DOHH2 (cell line): ENCODE measurements at regions not wholly inside any gene's neighbourhood (a gene's known extent, or its start where the extent isn't known, plus 50 kb on each side); places are given as distances from the start of the nearest gene placed in this dataset.

ENCODE experiments used
- H3F3A ChIP-seq: fragments of 200-600 bp; sonication (generic), shearing (Covaris generic); 2 replicates; pipeline ENCODE4 v1.6.0; 2016; ENCODE audit warnings: antibody characterized with exemption, mild to moderate bottlenecking; ENCODE audit not compliant: control insufficient read depth, insufficient read depth
- H3K27ac ChIP-seq: fragments of 200-600 bp; sonication (generic); 2 replicates; pipeline ENCODE4 v1.5.1; 2014; ENCODE audit warnings: low read depth, mild to moderate bottlenecking, low read length, moderate library complexity
- H3K27me3 ChIP-seq: fragments of 200-600 bp; sonication (generic); 2 replicates; pipeline ENCODE4 v1.6.1; 2014; ENCODE audit warnings: mild to moderate bottlenecking, low read length, mixed read lengths; ENCODE audit not compliant: control insufficient read depth
- H3K36me3 ChIP-seq: fragments of 200-600 bp; sonication (generic); 2 replicates; pipeline ENCODE4 v1.6.1; 2014; ENCODE audit warnings: mild to moderate bottlenecking, low read length, moderate library complexity, mixed read lengths; ENCODE audit not compliant: control insufficient read depth
- H3K4me1 ChIP-seq: fragments of 200-600 bp; sonication (generic); 2 replicates; pipeline ENCODE4 v1.6.1; 2014; ENCODE audit warnings: mild to moderate bottlenecking, low read length, mixed read lengths; ENCODE audit not compliant: control insufficient read depth
- H3K4me2 ChIP-seq: fragments of 200-600 bp; sonication (generic); 2 replicates; pipeline ENCODE4 v1.6.0; 2014; ENCODE audit warnings: mild to moderate bottlenecking, low read length, moderate library complexity
- H3K4me3 ChIP-seq: fragments of 200-600 bp; sonication (generic); 2 replicates; pipeline ENCODE4 v1.5.1; 2014; ENCODE audit warnings: mild to moderate bottlenecking, low read length, mixed read lengths
- H3K79me2 ChIP-seq: fragments of 200-600 bp; sonication (generic); 2 replicates; pipeline ENCODE4 v1.6.1; 2014; ENCODE audit warnings: mild to moderate bottlenecking, low read length, mixed read lengths; ENCODE audit not compliant: control insufficient read depth
- H3K9me2 ChIP-seq: fragments of 200-600 bp; sonication (generic); replicated peaks from 2 replicates; pipeline ENCODE4 v1.6.1; 2014; ENCODE audit warnings: mild to moderate bottlenecking, low read length, mixed read lengths; ENCODE audit not compliant: control insufficient read depth
- H3K9me3 ChIP-seq: fragments of 200-600 bp; sonication (generic); 2 replicates; pipeline ENCODE4 v1.6.1; 2014; ENCODE audit warnings: antibody characterized with exemption, low read length, mixed read lengths; ENCODE audit not compliant: control insufficient read depth, insufficient read depth
- H4K20me1 ChIP-seq: fragments of 200-600 bp; sonication (generic); 2 replicates; pipeline ENCODE4 v1.6.0; 2014; ENCODE audit warnings: low read depth, mild to moderate bottlenecking, antibody characterized with exemption, low read length, moderate library complexity; ENCODE audit not compliant: control insufficient read depth, insufficient read depth
- CTCF ChIP-seq: fragments of 200-600 bp; sonication (generic); IDR thresholded peaks from one replicate; pipeline ENCODE4 v1.5.1; 2014; ENCODE audit warnings: antibody characterized with exemption, mild to moderate bottlenecking, low read depth, low read length; ENCODE audit not compliant: poor library complexity, severe bottlenecking
- EZH2phosphoT487 ChIP-seq: fragments of 200-600 bp; sonication (generic); IDR thresholded peaks from 2 replicates; pipeline ENCODE4 v1.6.1; 2017; ENCODE audit warnings: borderline replicate concordance, mild to moderate bottlenecking, antibody characterized with exemption, low read length, moderate library complexity, mixed read lengths

DNA sequence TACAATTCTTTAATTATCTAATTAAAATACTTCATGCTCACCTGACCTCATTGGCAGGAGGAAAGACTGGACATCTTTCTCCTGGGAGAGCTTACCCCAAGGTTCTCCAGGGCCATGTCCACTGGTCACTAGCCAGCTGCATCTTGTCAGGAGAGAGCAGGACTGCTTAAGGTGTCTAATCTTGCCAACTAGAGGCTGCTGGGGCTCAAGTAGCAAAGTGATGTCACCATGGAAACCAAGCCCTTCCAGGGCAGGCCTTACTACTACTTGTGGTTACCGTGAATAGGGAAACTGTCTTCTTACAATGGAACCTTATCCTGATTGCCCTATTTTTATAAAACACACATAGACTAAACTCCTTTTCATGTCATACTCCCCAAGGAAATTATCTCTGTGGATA is 376.4 kb downstream of the SNAPC1 start:
- Histone ChIP-seq H4K20me1 (no peaks in the 10 kb centered on the region), H3K4me3 (no peak overlapping the region), H3K27me3 (peaks cover 8% of the 10 kb centered on the region; the same call in 1 of the 2 replicates), H3K4me1 (no peaks in the 10 kb centered on the region), H3K9me3 (no peaks in the 10 kb centered on the region), H3K4me2 (no peak overlapping the region), H3K27ac (no peak overlapping the region), H3K9me2 (no peaks in the 10 kb centered on the region), H3K79me2 (no peaks in the 10 kb centered on the region), H3K36me3 (no peaks in the 10 kb centered on the region), H3F3A (no peaks in the 10 kb centered on the region)
- TF ChIP-seq EZH2phosphoT487 = no peak
- no peak for TF ChIP-seq CTCF

GRCh38 chr14:62141139-62141538 is 378.9 kb downstream of the SNAPC1 start:
- no peaks in the 10 kb centered on the region for H3K79me2 ChIP-seq
- no peaks in the 10 kb centered on the region for H3K27me3 ChIP-seq
- H3K27ac ChIP-seq = no peak overlapping the region
- H3F3A ChIP-seq = no peaks in the 10 kb centered on the region
- H3K4me3 ChIP-seq = no peak overlapping the region
- no peaks in the 10 kb centered on the region for H3K9me2 ChIP-seq
- no peaks in the 10 kb centered on the region for H3K4me1 ChIP-seq
- no peaks in the 10 kb centered on the region for H4K20me1 ChIP-seq
- TF ChIP-seq CTCF = no peak
- no peak for TF ChIP-seq EZH2phosphoT487
- H3K9me3 ChIP-seq = no peaks in the 10 kb centered on the region
- no peaks in the 10 kb centered on the region for H3K36me3 ChIP-seq
- H3K4me2 ChIP-seq = no peak overlapping the region

GRCh38 chr14:62143245-62143644 is 381.0 kb downstream of the SNAPC1 start:
- Histone ChIP-seq H3K9me2 (no peaks in the 10 kb centered on the region), H3K4me2 (no peak overlapping the region), H3K4me3 (no peak overlapping the region), H3K4me1 (no peaks in the 10 kb centered on the region), H3K9me3 (no peaks in the 10 kb centered on the region), H3F3A (no peaks in the 10 kb centered on the region), H3K79me2 (no peaks in the 10 kb centered on the region), H3K36me3 (no peaks in the 10 kb centered on the region), H3K27me3 (no peaks in the 10 kb centered on the region), H4K20me1 (no peaks in the 10 kb centered on the region), H3K27ac (no peak overlapping the region)
- no peak for TF ChIP-seq CTCF
- no peak for TF ChIP-seq EZH2phosphoT487

- no peaks in the 10 kb centered on the region for H3F3A ChIP-seq
Measured at GRCh38 chr14:62144863-62145262, 382.6 kb downstream of the SNAPC1 start.

More at GRCh38 chr14:62144863-62145262, 382.6 kb downstream of the SNAPC1 start:
- no peaks in the 10 kb centered on the region for H3K9me3 ChIP-seq
- H3K27me3 ChIP-seq = no peaks in the 10 kb centered on the region
- H3K9me2 ChIP-seq = no peaks in the 10 kb centered on the region
- H3K27ac ChIP-seq = no peak overlapping the region
- H3K4me2 ChIP-seq = no peak overlapping the region
- H3K36me3 ChIP-seq = no peaks in the 10 kb centered on the region
- TF ChIP-seq EZH2phosphoT487 (no peak), CTCF (no peak)
- H3K4me3 ChIP-seq = no peak overlapping the region
- H3K4me1 ChIP-seq = no peaks in the 10 kb centered on the region
- H4K20me1 ChIP-seq = no peaks in the 10 kb centered on the region
- no peaks in the 10 kb centered on the region for H3K79me2 ChIP-seq
